GM23248 (cell line): ENCODE measurements at regions not wholly inside any gene's neighbourhood (a gene's known extent, or its start where the extent isn't known, plus 50 kb on each side); places are given as distances from the start of the nearest gene placed in this dataset.

Experiments
- EZH2 ChIP-seq: fragments of 200-600 bp; sonication (generic); IDR thresholded peaks from 2 replicates; pipeline ENCODE4 v1.6.1; 2018; ENCODE audit warnings: antibody characterized with exemption, mild to moderate bottlenecking; ENCODE audit not compliant: insufficient read depth, poor library complexity, severe bottlenecking
- EZH2phosphoT487 ChIP-seq: fragments of 200-600 bp; sonication (generic); IDR thresholded peaks from 2 replicates; pipeline ENCODE4 v1.6.1; 2018; ENCODE audit warnings: antibody characterized with exemption, moderate library complexity, mild to moderate bottlenecking, low read depth; ENCODE audit not compliant: insufficient read depth

DNA sequence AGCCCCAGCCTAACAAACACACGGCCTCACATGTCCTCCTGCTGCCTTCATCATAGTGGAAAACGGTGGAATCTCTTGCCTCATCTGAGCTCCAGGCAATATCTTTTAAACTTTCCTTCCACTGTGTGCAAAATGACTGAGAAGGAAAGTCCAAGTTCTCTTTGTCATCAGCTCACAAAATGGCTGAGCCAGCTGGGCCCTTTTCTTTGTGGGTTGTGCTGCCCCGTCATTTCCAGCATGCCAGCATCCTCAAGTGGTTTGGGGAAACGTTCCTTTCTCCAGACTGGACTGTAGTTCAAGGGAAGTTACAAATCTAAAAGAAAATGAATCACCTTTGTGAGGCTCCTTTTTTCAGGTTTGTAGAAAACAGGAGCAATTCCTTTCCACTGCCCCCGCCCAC is 171.1 kb upstream of the FSTL4 start:
- no peak for TF ChIP-seq EZH2
- no peak for TF ChIP-seq EZH2phosphoT487
